Posterior vena cava (tissue), 2 donors: ENCODE measurements at regions not wholly inside any gene's neighbourhood (a gene's known extent, or its start where the extent isn't known, plus 50 kb on each side); places are given as distances from the start of the nearest gene placed in this dataset.
"Not testable (repeated sequence)": the region's sequence is repeated elsewhere in the genome, so short reads cannot be mapped to it uniquely, and the experiment has no call there.

Experiments
- DNase-seq: peaks from one replicate; pipeline ENCODE4 v3.0.0-alpha.2; 2020; ENCODE audit warnings: low spot score
- intact Hi-C, 2 donors: fragments of 100-400 bp; cut with DNase I; formaldehyde crosslinking; loops; one replicate each; pipeline versions ENCODE4 v1.14.1 to v1.14.2; 2022 to 2023
- donor health status: DM: yes; HTN: yes; CAD: no.
- donor health status: DM: yes; HTN: yes; CAD: no.

GRCh38 chr18:27372386-27372785, 187.3 kb upstream of the CHST9 start:
- intact Hi-C loops = no loop called here
- no peak for DNase-seq

DNA sequence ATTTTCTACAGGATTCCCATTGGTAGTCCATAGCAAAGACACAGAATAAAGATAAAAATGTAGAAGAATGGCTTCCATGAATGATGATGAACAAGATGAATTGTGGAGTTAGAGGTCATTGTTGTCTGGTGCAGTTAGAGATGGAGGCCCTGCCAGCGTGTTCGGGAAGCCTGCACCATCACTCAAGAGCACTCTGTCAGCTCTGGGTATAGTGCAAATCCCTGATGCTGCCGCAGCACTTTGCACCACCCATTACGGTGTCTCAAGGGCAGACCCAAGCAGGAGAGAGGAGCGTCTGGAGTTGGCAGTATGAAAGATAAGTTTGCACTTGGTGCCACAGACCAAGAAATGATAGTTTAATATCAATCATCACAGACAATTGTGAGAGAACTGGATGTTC, 181.6 kb upstream of the CHST9 start:
- intact Hi-C loops = no loop called here
- DNase-seq = no peak

DNA sequence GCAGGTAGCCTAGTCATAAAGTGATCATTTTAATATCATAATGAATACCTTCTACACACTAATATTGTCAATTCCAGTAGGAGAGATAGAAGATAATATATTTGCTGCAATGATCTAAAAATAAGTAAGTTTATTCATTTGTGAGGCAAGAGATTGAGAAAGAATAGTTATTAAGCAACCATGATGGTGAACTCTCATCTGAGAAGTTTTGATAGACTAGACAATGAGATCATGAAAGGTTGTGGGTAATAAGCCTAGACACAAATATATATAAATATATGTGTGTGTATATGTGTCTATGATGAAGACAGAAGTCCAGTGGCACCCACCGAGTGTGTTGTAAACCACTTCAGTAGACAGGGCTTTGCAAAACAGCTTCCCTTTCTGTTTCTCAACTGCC, 181.0 kb upstream of the CHST9 start:
- DNase-seq = no peak
- intact Hi-C loops = no loop called here

DNA sequence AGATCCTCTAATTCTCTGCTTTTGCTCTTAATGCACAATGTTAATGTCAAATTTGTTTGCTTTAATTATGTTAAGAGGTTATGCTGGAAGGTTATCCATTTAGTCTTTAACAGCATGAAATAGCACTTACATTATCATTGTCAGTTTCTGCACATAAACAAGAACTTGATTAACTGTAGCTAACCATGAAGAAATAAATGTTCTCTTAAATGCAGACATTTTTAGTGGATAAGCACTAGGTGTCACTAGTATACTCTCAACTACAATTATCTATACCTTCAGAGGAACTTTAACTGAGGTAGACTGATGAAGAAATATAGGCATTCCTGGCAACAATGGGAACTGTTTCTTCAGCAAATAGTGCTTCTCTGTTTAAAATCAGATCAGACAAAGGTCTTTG, 178.8 kb upstream of the CHST9 start:
- intact Hi-C loops = no loop called here
- no peak for DNase-seq

DNA sequence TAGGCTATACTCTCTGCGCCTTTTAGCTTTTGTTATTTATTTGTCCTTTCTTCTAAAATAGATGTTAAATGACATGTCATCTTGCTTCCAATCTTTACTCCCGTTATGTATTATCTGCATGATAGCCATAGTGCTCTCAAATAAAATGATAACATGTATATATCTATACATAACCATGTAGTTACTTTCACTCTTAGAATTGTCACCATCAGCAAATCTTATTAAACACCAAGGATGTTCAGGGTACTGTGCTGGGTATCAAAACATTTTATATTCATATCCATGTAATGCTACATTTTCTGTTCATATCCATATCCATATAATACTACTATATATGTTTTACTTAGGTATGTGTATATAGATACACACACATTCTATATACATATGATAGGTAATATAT, 176.4 kb upstream of the CHST9 start:
- intact Hi-C loops = no loop called here
- no peak for DNase-seq

- intact Hi-C loops = no loop called here
- no peak for DNase-seq
These were observed 170.2 kb upstream of the CHST9 start for GRCh38 chr18:27355308-27355707.

- no peak for DNase-seq
- intact Hi-C loops = no loop called here
These were observed 168.2 kb upstream of the CHST9 start for GRCh38 chr18:27353273-27353672.

DNA sequence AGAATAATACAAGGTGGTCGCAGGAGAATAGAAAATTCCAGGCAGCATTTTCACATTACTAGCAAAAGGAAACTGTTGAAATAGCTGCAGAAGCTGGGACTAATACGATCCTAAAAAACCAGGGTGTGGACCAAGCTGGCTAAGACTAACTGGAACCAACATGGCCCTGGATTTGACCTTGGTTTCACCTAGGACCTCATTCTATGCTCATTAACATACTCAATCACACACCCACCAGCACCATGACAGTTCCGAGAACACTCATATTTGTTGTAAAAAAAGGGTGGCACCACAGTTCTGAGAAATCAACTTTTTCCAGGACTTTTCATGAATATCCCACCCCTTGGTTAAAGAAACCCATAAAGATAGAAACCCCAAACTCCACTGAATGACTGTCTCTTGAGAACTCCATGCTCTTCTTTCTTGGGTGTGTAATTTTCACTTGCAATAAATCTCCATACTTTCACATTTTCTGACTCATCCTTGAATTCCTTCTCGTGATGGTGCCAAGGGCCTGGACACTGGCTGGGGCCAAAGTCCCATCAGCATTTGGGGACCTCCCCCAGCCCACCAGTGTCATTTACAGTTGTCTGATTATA, 164.3 kb upstream of the CHST9 start:
- intact Hi-C loops = no loop called here
- no peak for DNase-seq

- intact Hi-C loops = no loop called here
- DNase-seq = no peak
These were observed 146.5 kb upstream of the CHST9 start for GRCh38 chr18:27331606-27332005.

DNA sequence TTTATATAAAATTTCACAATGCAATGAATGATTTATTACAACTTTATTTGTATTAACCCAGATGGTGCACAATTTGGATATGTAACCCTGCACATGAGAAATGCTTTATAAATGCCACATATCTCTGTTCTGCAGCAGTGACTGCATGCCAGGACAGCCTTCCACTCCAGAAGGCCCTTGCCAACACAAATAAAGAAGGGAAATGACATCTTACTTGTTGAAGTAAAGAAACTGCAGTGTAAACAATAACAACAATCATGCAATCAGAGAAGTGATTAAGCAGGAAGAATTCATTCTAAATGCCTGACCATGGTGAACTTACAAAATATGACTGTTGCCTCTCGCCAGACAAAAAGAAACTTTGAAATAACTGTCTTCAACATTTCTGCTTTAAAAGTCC, 129.9 kb upstream of the CHST9 start:
- intact Hi-C loops = loop anchor here in 1 of 2 donors (5.0 kb wide), 1 partner anchor 282 kb away; no protein-coding TSS in a partner anchor
- no peak for DNase-seq

- no peak for DNase-seq
- intact Hi-C loops = no loop called here
These were observed 128.6 kb upstream of the CHST9 start for GRCh38 chr18:27313678-27314077.

DNA sequence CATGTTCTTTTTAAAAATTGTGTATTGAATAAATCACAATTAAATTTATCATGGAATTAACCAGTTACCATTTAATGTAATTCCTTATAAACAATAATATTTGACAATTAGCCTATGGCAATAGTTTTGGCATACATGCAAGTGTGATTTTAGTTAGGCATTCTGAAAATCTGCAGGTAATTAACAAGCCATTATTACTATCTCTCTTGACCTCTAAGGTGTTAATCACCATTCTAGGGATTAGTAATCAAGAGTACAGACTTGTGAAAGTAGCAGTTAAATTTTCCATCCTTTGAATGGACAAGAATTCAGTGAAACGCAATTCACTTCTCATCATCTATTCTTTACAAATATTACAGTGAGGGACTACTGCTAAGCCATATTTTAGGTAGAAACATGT, 127.7 kb upstream of the CHST9 start:
- DNase-seq = no peak
- intact Hi-C loops = no loop called here

- DNase-seq = no peak
- intact Hi-C loops = no loop called here
These were observed 127.0 kb upstream of the CHST9 start for GRCh38 chr18:27312153-27312552.

DNA sequence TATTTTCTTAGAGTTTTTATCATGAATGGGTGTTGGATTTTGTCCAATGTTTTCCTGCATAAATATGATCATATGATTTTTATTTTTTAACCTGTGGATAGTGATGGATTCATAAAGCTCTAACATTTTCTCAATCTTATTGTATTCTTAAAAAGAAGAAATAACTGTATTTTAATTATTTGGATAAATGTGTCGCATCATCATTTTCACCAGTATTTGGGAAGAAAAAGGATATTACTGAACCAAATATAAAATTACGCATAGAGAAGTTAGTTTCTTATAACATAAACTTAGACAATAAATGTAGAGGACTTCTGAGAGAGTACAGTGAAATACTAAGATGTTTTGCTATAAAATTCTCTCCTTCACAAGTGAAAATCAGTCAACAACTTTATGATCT, 126.0 kb upstream of the CHST9 start:
- no peak for DNase-seq
- intact Hi-C loops = no loop called here

DNA sequence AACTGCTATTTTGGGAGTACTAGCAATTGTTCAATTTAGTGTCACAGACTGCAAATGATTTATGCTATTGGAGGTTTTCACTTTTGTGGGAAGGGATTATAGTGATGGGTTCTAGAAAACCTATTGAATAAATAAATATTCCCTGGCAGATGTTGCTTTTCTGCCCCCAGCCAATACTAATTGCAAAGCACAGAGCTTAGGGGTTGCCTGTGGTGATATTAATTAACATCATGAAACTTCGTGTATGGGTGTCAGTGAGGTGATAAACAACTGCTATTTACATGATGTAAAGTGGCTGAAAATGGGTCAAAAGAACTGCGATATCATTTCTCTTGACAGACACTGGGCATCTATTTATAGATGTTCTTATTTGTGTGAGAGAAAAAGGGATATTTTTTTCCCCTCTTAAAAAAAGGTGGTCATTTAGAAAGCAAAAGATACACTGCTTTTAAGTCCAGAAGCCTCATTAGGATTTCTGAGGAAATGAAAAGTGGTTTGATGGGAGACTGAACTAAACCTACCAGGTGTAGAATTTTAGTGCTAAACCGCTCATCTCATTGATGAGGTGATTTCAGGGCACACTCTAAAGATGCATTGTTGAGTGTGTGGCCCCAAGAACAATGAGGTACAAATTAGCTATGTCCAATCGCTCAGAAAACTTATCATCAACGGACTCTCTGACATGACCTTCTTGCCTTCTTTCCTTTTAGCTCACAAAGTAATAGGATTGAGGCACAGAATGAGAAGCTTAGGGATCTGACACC, 116.7 kb upstream of the CHST9 start:
- no peak for DNase-seq
- intact Hi-C loops = no loop called here

GRCh38 chr18:27298214-27298804, 113.2 kb upstream of the CHST9 start:
- intact Hi-C loops = no loop called here
- no peak for DNase-seq

GRCh38 chr18:27285973-27286562, 101.0 kb upstream of the CHST9 start:
- not testable (repeated sequence) for DNase-seq

GRCh38 chr18:27278131-27278530, 93.0 kb upstream of the CHST9 start:
- intact Hi-C loops = no loop called here
- no peak for DNase-seq

More at GRCh38 chr18:27285973-27286562, 101.0 kb upstream of the CHST9 start:
- intact Hi-C loops = not testable (repeated sequence)

- no peak for DNase-seq
- intact Hi-C loops = no loop called here
These were observed 92.4 kb upstream of the CHST9 start for GRCh38 chr18:27277554-27277953.

- intact Hi-C loops = no loop called here
- DNase-seq = no peak
These were observed 91.8 kb upstream of the CHST9 start for GRCh38 chr18:27276886-27277285.

DNA sequence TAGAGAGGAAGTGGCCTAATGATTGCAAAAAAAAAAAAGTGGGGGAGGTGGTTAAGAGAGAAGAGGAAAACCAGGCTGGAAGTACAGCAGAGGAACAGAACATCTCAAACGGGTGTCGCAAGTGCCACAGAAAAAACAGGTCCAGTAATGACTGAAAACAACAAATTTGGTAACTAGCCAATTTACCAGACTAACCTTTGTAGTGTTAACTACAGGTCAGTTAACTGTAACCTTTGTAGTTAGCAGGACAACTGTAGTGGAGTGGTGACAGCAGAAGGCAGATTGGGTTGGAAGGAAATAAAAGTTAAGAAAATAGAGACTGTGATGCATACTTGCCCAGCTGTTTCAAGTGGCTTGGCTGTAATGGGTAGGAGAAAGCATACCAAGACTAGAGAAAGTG, 91.4 kb upstream of the CHST9 start:
- DNase-seq = no peak
- intact Hi-C loops = no loop called here
